ENCODE measurements at regions not wholly inside any gene's neighbourhood (a gene's known extent, or its start where the extent isn't known, plus 50 kb on each side); places are given as distances from the start of the nearest gene placed in this dataset.

GRCh38 chr12:46455648-46456352 lies 83.2 kb upstream of the SLC38A2 start:
- ChIA-PET CTCF (interaction anchor here (1.0 kb wide), 1 partner anchor 93 kb away, joined by 3 read pairs; no protein-coding TSS in a partner anchor), POLR2A (no interaction called here)
- TF ChIP-seq SP1 (IDR thresholded peaks at IDR 0.05) (no peak), ZNF384 (IDR thresholded peaks at IDR 0.05) (no peak), NFRKB (IDR thresholded peaks at IDR 0.05) (no peak), L3MBTL2 (conservative IDR thresholded peaks at IDR 0.05) (no peak), TARDBP (IDR thresholded peaks at IDR 0.05) (no peak), BHLHE40 (IDR thresholded peaks at IDR 0.05; ENCODE audit: borderline replicate concordance) (no peak), SUZ12 (IDR thresholded peaks at IDR 0.05) (no peak), FOXA1 (IDR thresholded peaks at IDR 0.05) (no peak), ELF4 (IDR thresholded peaks at IDR 0.05) (no peak), FOXM1 (IDR thresholded peaks at IDR 0.05; ENCODE audit: borderline replicate concordance) (no peak), ARNT (IDR thresholded peaks at IDR 0.05) (no peak), LEF1 (IDR thresholded peaks at IDR 0.05; ENCODE audit: borderline replicate concordance) (no peak), HDGF (IDR thresholded peaks at IDR 0.05; ENCODE audit: borderline replicate concordance) (no peak), FOXK2 (IDR thresholded peaks at IDR 0.05) (no peak), CTBP1 (IDR thresholded peaks at IDR 0.05; ENCODE audit: borderline replicate concordance) (no peak)
- TF ChIP-seq, protein P1, sequence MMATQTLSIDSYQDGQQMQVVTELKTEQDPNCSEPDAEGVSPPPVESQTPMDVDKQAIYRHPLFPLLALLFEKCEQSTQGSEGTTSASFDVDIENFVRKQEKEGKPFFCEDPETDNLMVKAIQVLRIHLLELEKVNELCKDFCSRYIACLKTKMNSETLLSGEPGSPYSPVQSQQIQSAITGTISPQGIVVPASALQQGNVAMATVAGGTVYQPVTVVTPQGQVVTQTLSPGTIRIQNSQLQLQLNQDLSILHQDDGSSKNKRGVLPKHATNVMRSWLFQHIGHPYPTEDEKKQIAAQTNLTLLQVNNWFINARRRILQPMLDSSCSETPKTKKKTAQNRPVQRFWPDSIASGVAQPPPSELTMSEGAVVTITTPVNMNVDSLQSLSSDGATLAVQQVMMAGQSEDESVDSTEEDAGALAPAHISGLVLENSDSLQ (IDR thresholded peaks at IDR 0.05), result no peak
- DNase-seq (ENCODE audit: extremely low spot score), result no peak

DNA sequence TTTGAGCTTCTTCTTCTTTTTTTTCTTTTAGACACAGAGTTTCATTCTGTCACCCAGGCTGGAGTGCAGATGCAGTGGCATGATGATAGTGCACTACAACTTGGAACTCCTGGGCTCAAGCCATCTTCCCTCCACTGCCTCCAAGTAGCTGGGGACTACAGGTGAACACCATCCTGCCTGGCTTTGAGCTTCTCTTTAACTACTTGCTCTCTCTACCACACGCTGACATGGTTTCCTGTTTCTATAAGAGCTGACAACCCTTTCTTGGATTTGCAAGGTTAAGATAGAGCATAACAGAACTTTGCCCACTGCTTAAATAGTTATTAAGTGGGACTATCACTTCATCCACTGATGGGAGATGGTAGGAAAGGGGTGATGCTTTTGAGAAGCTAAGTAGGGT lies 82.4 kb upstream of the SLC38A2 start:
- no peak for DNase-seq (ENCODE audit: extremely low spot score)
- no peak for TF ChIP-seq FOXK2 (IDR thresholded peaks at IDR 0.05)
- TF ChIP-seq SP1 (IDR thresholded peaks at IDR 0.05), result no peak
- no peak for TF ChIP-seq CTBP1 (IDR thresholded peaks at IDR 0.05; ENCODE audit: borderline replicate concordance)
- TF ChIP-seq, protein P1 (IDR thresholded peaks at IDR 0.05), result no peak
- no peak for TF ChIP-seq HDGF (IDR thresholded peaks at IDR 0.05; ENCODE audit: borderline replicate concordance)
- TF ChIP-seq ZNF384 (IDR thresholded peaks at IDR 0.05), result no peak
- TF ChIP-seq L3MBTL2 (conservative IDR thresholded peaks at IDR 0.05), result no peak
- no peak for TF ChIP-seq BHLHE40 (IDR thresholded peaks at IDR 0.05; ENCODE audit: borderline replicate concordance)
- no peak for TF ChIP-seq SUZ12 (IDR thresholded peaks at IDR 0.05)
- TF ChIP-seq ARNT (IDR thresholded peaks at IDR 0.05), result no peak
- no peak for TF ChIP-seq FOXM1 (IDR thresholded peaks at IDR 0.05; ENCODE audit: borderline replicate concordance)
- TF ChIP-seq NFRKB (IDR thresholded peaks at IDR 0.05), result no peak
- no peak for TF ChIP-seq LEF1 (IDR thresholded peaks at IDR 0.05; ENCODE audit: borderline replicate concordance)
- TF ChIP-seq ELF4 (IDR thresholded peaks at IDR 0.05), result no peak
- TF ChIP-seq FOXA1 (IDR thresholded peaks at IDR 0.05), result no peak
- CTCF ChIA-PET, result no interaction called here
- POLR2A ChIA-PET, result interaction anchor here (0.9 kb wide), 1 partner anchor 78 kb away, joined by 3 read pairs; no protein-coding TSS in a partner anchor

GRCh38 chr12:46453428-46453827 lies 80.9 kb upstream of the SLC38A2 start:
- no peak for DNase-seq (ENCODE audit: extremely low spot score)
- ChIA-PET POLR2A (no interaction called here), CTCF (no interaction called here)
- TF ChIP-seq FOXK2 (IDR thresholded peaks at IDR 0.05) (no peak), TARDBP (IDR thresholded peaks at IDR 0.05) (no peak), ZNF384 (IDR thresholded peaks at IDR 0.05) (no peak), BHLHE40 (IDR thresholded peaks at IDR 0.05; ENCODE audit: borderline replicate concordance) (no peak)
- TF ChIP-seq, protein P1 (IDR thresholded peaks at IDR 0.05), result no peak

GRCh38 chr12:46452776-46453175 lies 80.2 kb upstream of the SLC38A2 start:
- no peak for DNase-seq (ENCODE audit: extremely low spot score)
- ChIA-PET POLR2A (no interaction called here), CTCF (no interaction called here)
- TF ChIP-seq FOXA1 (IDR thresholded peaks at IDR 0.05) (no peak), L3MBTL2 (conservative IDR thresholded peaks at IDR 0.05) (no peak)

GRCh38 chr12:46452061-46452615 lies 79.6 kb upstream of the SLC38A2 start:
- TF ChIP-seq SP1 (IDR thresholded peaks at IDR 0.05) (no peak), BHLHE40 (IDR thresholded peaks at IDR 0.05; ENCODE audit: borderline replicate concordance) (no peak), FOXK2 (IDR thresholded peaks at IDR 0.05) (no peak)
- ChIA-PET CTCF (no interaction called here), POLR2A (no interaction called here)
- DNase-seq (ENCODE audit: extremely low spot score), result no peak

GRCh38 chr12:46451276-46452021 lies 78.9 kb upstream of the SLC38A2 start:
- ChIA-PET POLR2A (no interaction called here), CTCF (interaction anchor here (0.6 kb wide), 1 partner anchor 50 kb away, joined by 3 read pairs; no protein-coding TSS in a partner anchor)
- no peak for DNase-seq (ENCODE audit: extremely low spot score)
- TF ChIP-seq L3MBTL2 (conservative IDR thresholded peaks at IDR 0.05), result no peak
- TF ChIP-seq FOXA1 (IDR thresholded peaks at IDR 0.05), result no peak
- TF ChIP-seq HDGF (IDR thresholded peaks at IDR 0.05; ENCODE audit: borderline replicate concordance), result no peak
- TF ChIP-seq ZNF384 (IDR thresholded peaks at IDR 0.05), result no peak
- TF ChIP-seq FOXM1 (IDR thresholded peaks at IDR 0.05; ENCODE audit: borderline replicate concordance), result no peak
- no peak for TF ChIP-seq SUZ12 (IDR thresholded peaks at IDR 0.05)
- TF ChIP-seq, protein P1 (IDR thresholded peaks at IDR 0.05), result no peak
- TF ChIP-seq FOXK2 (IDR thresholded peaks at IDR 0.05), result no peak
- TF ChIP-seq CTBP1 (IDR thresholded peaks at IDR 0.05; ENCODE audit: borderline replicate concordance), result no peak
- TF ChIP-seq LEF1 (IDR thresholded peaks at IDR 0.05; ENCODE audit: borderline replicate concordance), result no peak
- no peak for TF ChIP-seq ARNT (IDR thresholded peaks at IDR 0.05)
- no peak for TF ChIP-seq NFRKB (IDR thresholded peaks at IDR 0.05)
- TF ChIP-seq SP1 (IDR thresholded peaks at IDR 0.05), result no peak
- TF ChIP-seq BHLHE40 (IDR thresholded peaks at IDR 0.05; ENCODE audit: borderline replicate concordance), result no peak
- no peak for TF ChIP-seq TARDBP (IDR thresholded peaks at IDR 0.05)
- no peak for TF ChIP-seq ELF4 (IDR thresholded peaks at IDR 0.05)

All from HEK293T (cell line).